K562 (cell line): ENCODE measurements at regions not wholly inside any gene's neighbourhood (a gene's known extent, or its start where the extent isn't known, plus 50 kb on each side); places are given as distances from the start of the nearest gene placed in this dataset.

Source experiments
- ATAC-seq: fragments of 200-7000 bp; cut with Tn5 transposase; 3 replicates; pipeline ENCODE4 v1.9.1; 2020; ENCODE audit warnings: moderate library complexity
- BruUV-seq: library from RNA; stranded (reverse); fragments of 400-500 nt; replicated peaks from 2 replicates; lab custom pipeline; 2021; lab: Mats Ljungman, UMichigan
- CTCF ChIA-PET: fragments of 300-600 bp; formaldehyde crosslinking; extraction: SDS; loops from one replicate; lab custom pipeline; 2021; ENCODE audit warnings: low intra/inter-chr PET ratio; lab: Yijun Ruan, JAX
- POLR2A ChIA-PET: fragments of 300-600, 350-650 bp; sonication (Branson Sonifier 250); formaldehyde crosslinking; extraction: SDS; loops from one replicate; lab custom pipeline; 2021; ENCODE audit warnings: antibody characterized with exemption, inconsistent platforms; lab: Yijun Ruan, JAX
- DNase-seq, 4 experiments: peaks; one replicate each; pipeline versions ENCODE4 v3.0.0 to v3.0.0-alpha.2; 2011 to 2018; ENCODE audit warnings: low spot score in 3 of 4, mixed read lengths in 3 of 4; ENCODE audit errors: extremely low read depth in 1 of 4
- FAIRE-seq: peaks from 2 replicates; lab custom pipeline; 2011; peaks lifted over from hg19 to GRCh38; lab: Jason Lieb, UNC
- H2AFZ ChIP-seq: 2 replicates; pipeline ENCODE4 v1.6.0; 2011; ENCODE audit warnings: low read depth, low read length, control low read depth, inconsistent platforms
- H3K27ac ChIP-seq: fragments of 200-600 bp; 3 replicates; pipeline ENCODE4 v1.8.0; 2011; ENCODE audit warnings: low read depth, mild to moderate bottlenecking, control low read depth, inconsistent platforms, low read length, moderate library complexity, mixed read lengths; ENCODE audit errors: extremely low read depth
- H3K27me3 ChIP-seq, 2 experiments: fragments of 300-600 bp in 1 of 2; 2 replicates in 1 of 2; 3 replicates in 1 of 2; pipeline versions ENCODE4 v1.6.0 to v1.8.0; 2011; ENCODE audit warnings: inconsistent platforms in 2 of 2, low read length in 2 of 2, mild to moderate bottlenecking in 1 of 2, mixed read lengths in 1 of 2, moderate library complexity in 1 of 2; ENCODE audit not compliant: control insufficient read depth in 2 of 2, insufficient read depth in 2 of 2
- H3K36me3 ChIP-seq: fragments of 300-600 bp; 3 replicates; pipeline ENCODE4 v1.8.0; 2011; ENCODE audit warnings: mild to moderate bottlenecking, low read length, inconsistent platforms; ENCODE audit not compliant: control insufficient read depth, insufficient read depth
- H3K4me1 ChIP-seq, 2 experiments: fragments of 200-600 bp in 1 of 2; replicated peaks in 1 of 2; 2 replicates in 1 of 2; 3 replicates in 1 of 2; pipeline versions ENCODE4 v1.5.1 to v1.8.0; 2011; ENCODE audit warnings: inconsistent platforms in 2 of 2, low read length in 2 of 2, mild to moderate bottlenecking in 1 of 2, mixed read lengths in 1 of 2, moderate library complexity in 1 of 2; ENCODE audit not compliant: control insufficient read depth in 2 of 2, insufficient read depth in 2 of 2
- H3K4me2 ChIP-seq: 2 replicates; pipeline ENCODE4 v1.6.1; 2011; ENCODE audit warnings: low read length, control low read depth, inconsistent platforms, mixed read lengths; ENCODE audit not compliant: insufficient read depth
- H3K4me3 ChIP-seq: fragments of 200-600 bp; sonication (generic), shearing (Covaris generic); 2 replicates; pipeline ENCODE4 v1.5.1; 2016; ENCODE audit warnings: control low read depth, inconsistent platforms
- H3K79me2 ChIP-seq: fragments of 200-600 bp; 3 replicates; pipeline ENCODE4 v1.8.0; 2011; ENCODE audit warnings: low read length, inconsistent platforms; ENCODE audit not compliant: control insufficient read depth, insufficient read depth
- H3K9ac ChIP-seq, 2 experiments: 2 replicates each; pipeline versions ENCODE4 v1.6.0 to v1.6.1; 2011; ENCODE audit warnings: low read depth in 2 of 2, low read length in 2 of 2, control low read depth in 1 of 2, inconsistent platforms in 1 of 2, mild to moderate bottlenecking in 1 of 2, mixed read lengths in 1 of 2; ENCODE audit not compliant: insufficient read depth in 1 of 2
- H3K9me1 ChIP-seq: one replicate; pipeline ENCODE4 v1.6.0; 2011; ENCODE audit warnings: inconsistent platforms, mild to moderate bottlenecking, low read length, moderate library complexity; ENCODE audit not compliant: control insufficient read depth, insufficient read depth
- H3K9me3 ChIP-seq: replicated peaks from 2 replicates; pipeline ENCODE4 v1.5.1; 2011; ENCODE audit warnings: low read depth, low read length, inconsistent platforms; ENCODE audit not compliant: control insufficient read depth, insufficient read depth
- H4K20me1 ChIP-seq: replicated peaks from 2 replicates; pipeline ENCODE4 v1.6.1; 2011; ENCODE audit warnings: low read length, inconsistent platforms, mixed read lengths; ENCODE audit not compliant: control insufficient read depth, insufficient read depth
- CAMTA2 ChIP-seq: fragments of 250-450 bp; sonication (Bioruptor Pico); conservative IDR thresholded peaks from 2 replicates; pipeline ENCODE4 v1.5.1; 2022
- CHD4 ChIP-seq: fragments of 200-600 bp; sonication (generic); IDR thresholded peaks from 3 replicates; pipeline ENCODE4 v1.6.1; 2012; ENCODE audit warnings: low read depth, mild to moderate bottlenecking, mixed read lengths, low read length, inconsistent platforms; ENCODE audit not compliant: insufficient read depth, insufficient replicate concordance, poor library complexity, severe bottlenecking
- NR2C2 ChIP-seq, 2 experiments: fragments of 200-800 bp in 1 of 2; sonication (Bioruptor generic) in 1 of 2; sonication (generic) in 1 of 2; formaldehyde crosslinking in 1 of 2; IDR thresholded peaks; 2 replicates each; pipeline versions ENCODE4 v1.6.1 to v1.8.0; 2016 to 2022; ENCODE audit warnings: mild to moderate bottlenecking in 1 of 2, missing compliant biosample characterization in 1 of 2, missing genetic modification characterization in 1 of 2, missing genetic modification reagents in 1 of 2
- WGBS: fragments of 100-300 bp; shearing (Covaris generic); methylation state at CpG from one replicate; pipeline ENCODE4 v1.1.6; 2016; ENCODE audit warnings: low coverage, mixed read lengths; ENCODE audit not compliant: insufficient coverage; ENCODE audit errors: missing lambda C conversion rate; 5-methylcytosine and 5-hydroxymethylcytosine counted together
- in situ Hi-C: fragments of 300-500 bp; cut with MboI; formaldehyde crosslinking; loops from 4 replicates; pipeline ENCODE4 v1.15.0; 2018; ENCODE audit warnings: inconsistent platforms, mixed read lengths
- intact Hi-C: fragments of 100-400 bp; cut with micrococcal nuclease; formaldehyde crosslinking; loops from 2 replicates; pipeline ENCODE4 v1.14.2; 2022
- TF ChIP-seq, protein P1 (sequence below): sonication (generic); formaldehyde crosslinking; IDR thresholded peaks from 2 replicates; pipeline ENCODE4 v1.8.0; 2023; ENCODE audit warnings: missing genetic modification reagents, mild to moderate bottlenecking, borderline replicate concordance
- TF ChIP-seq, protein P2 (sequence below): fragments of 250-450 bp; sonication (Bioruptor Pico); IDR thresholded peaks from 2 replicates; pipeline ENCODE4 v1.8.0; 2022; ENCODE audit warnings: moderate library complexity, mild to moderate bottlenecking, inconsistent platforms
- TF ChIP-seq, protein P3 (sequence below): sonication (generic); formaldehyde crosslinking; IDR thresholded peaks from 2 replicates; pipeline ENCODE4 v1.8.1; 2022; ENCODE audit warnings: missing genetic modification reagents

DNA sequence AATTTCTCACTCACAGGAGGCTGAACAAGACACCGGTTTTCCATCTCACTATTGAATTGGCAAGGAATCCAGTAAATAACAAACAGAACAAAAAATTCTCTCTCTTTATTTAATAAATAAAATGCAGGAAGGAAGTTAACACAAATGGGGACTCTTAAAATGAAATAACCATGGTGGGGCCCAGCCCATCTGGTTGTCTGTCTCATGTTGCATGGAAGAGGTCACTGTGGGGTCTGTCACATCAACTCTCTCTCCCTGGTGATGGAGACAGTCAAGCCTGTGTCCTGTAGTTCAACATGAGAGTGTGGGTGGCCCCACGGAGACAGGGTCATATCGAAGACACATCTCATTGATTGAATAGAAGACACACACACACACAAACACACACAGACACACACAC lies 297.7 kb downstream of the IRX2 start:
- H3K79me2 ChIP-seq: no peaks in the 10 kb centered on the region
- TF ChIP-seq CHD4 (no peak), NR2C2 (CRISPR knock-in tag; IDR thresholded peaks at IDR 0.05) (no peak), NR2C2 (tag; IDR thresholded peaks at IDR 0.05) (no peak), CAMTA2 (CRISPR knock-in tag) (no peak)
- TF ChIP-seq, protein P1, sequence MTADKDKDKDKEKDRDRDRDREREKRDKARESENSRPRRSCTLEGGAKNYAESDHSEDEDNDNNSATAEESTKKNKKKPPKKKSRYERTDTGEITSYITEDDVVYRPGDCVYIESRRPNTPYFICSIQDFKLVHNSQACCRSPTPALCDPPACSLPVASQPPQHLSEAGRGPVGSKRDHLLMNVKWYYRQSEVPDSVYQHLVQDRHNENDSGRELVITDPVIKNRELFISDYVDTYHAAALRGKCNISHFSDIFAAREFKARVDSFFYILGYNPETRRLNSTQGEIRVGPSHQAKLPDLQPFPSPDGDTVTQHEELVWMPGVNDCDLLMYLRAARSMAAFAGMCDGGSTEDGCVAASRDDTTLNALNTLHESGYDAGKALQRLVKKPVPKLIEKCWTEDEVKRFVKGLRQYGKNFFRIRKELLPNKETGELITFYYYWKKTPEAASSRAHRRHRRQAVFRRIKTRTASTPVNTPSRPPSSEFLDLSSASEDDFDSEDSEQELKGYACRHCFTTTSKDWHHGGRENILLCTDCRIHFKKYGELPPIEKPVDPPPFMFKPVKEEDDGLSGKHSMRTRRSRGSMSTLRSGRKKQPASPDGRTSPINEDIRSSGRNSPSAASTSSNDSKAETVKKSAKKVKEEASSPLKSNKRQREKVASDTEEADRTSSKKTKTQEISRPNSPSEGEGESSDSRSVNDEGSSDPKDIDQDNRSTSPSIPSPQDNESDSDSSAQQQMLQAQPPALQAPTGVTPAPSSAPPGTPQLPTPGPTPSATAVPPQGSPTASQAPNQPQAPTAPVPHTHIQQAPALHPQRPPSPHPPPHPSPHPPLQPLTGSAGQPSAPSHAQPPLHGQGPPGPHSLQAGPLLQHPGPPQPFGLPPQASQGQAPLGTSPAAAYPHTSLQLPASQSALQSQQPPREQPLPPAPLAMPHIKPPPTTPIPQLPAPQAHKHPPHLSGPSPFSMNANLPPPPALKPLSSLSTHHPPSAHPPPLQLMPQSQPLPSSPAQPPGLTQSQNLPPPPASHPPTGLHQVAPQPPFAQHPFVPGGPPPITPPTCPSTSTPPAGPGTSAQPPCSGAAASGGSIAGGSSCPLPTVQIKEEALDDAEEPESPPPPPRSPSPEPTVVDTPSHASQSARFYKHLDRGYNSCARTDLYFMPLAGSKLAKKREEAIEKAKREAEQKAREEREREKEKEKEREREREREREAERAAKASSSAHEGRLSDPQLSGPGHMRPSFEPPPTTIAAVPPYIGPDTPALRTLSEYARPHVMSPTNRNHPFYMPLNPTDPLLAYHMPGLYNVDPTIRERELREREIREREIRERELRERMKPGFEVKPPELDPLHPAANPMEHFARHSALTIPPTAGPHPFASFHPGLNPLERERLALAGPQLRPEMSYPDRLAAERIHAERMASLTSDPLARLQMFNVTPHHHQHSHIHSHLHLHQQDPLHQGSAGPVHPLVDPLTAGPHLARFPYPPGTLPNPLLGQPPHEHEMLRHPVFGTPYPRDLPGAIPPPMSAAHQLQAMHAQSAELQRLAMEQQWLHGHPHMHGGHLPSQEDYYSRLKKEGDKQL (CRISPR knock-in tag): no peak
- TF ChIP-seq, protein P2, sequence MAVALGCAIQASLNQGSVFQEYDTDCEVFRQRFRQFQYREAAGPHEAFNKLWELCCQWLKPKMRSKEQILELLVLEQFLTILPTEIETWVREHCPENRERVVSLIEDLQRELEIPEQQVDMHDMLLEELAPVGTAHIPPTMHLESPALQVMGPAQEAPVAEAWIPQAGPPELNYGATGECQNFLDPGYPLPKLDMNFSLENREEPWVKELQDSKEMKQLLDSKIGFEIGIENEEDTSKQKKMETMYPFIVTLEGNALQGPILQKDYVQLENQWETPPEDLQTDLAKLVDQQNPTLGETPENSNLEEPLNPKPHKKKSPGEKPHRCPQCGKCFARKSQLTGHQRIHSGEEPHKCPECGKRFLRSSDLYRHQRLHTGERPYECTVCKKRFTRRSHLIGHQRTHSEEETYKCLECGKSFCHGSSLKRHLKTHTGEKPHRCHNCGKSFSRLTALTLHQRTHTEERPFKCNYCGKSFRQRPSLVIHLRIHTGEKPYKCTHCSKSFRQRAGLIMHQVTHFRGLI (CRISPR knock-in tag): no peak
- TF ChIP-seq, protein P3, sequence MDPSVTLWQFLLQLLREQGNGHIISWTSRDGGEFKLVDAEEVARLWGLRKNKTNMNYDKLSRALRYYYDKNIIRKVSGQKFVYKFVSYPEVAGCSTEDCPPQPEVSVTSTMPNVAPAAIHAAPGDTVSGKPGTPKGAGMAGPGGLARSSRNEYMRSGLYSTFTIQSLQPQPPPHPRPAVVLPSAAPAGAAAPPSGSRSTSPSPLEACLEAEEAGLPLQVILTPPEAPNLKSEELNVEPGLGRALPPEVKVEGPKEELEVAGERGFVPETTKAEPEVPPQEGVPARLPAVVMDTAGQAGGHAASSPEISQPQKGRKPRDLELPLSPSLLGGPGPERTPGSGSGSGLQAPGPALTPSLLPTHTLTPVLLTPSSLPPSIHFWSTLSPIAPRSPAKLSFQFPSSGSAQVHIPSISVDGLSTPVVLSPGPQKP: no peak
- TF ChIP-seq, all 486 proteins: peak for 0
- ATAC-seq (no peak), DNase-seq (no peak), FAIRE-seq (no peak)
- H3K4me2 ChIP-seq: no peak overlapping the region
- no peaks in the 10 kb centered on the region for H3K27me3 ChIP-seq
- no peaks in the 10 kb centered on the region for H3K4me1 ChIP-seq
- H3K4me3 ChIP-seq: no peak overlapping the region
- 4% methylated on average over 3 of the region's 3 CpGs for WGBS
- H3K27ac ChIP-seq: no peak overlapping the region
- ChIA-PET CTCF (no interaction called here), POLR2A (no interaction called here)
- H3K9me3 ChIP-seq: no peaks in the 10 kb centered on the region
- BruUV-seq: no TSS peak
- no peaks in the 10 kb centered on the region; the same call in 1 of the 2 replicates for H4K20me1 ChIP-seq
- intact Hi-C loops: no loop called here
- no peak overlapping the region for H3K9ac ChIP-seq
- H2AFZ ChIP-seq: no peak overlapping the region
- H3K36me3 ChIP-seq: no peaks in the 10 kb centered on the region
- in situ Hi-C loops: no loop called here
- no peaks in the 10 kb centered on the region for H3K9me1 ChIP-seq
